ENCODE measurements at regions not wholly inside any gene's neighbourhood (a gene's known extent, or its start where the extent isn't known, plus 50 kb on each side); places are given as distances from the start of the nearest gene placed in this dataset.

- Histone ChIP-seq H3K4me3 (ENCODE audit: low read length) (no peak overlapping the region), H3K4me1 (ENCODE audit: control insufficient read depth, insufficient read depth, low read length) (no peaks in the 10 kb centered on the region), H3K27me3 (ENCODE audit: control insufficient read depth, insufficient read depth, low read length) (no peaks in the 10 kb centered on the region), H3K27ac (ENCODE audit: low read length) (no peak overlapping the region), H3K9me3 (ENCODE audit: control insufficient read depth, insufficient read depth, low read length) (no peaks in the 10 kb centered on the region), H3K36me3 (ENCODE audit: control insufficient read depth, insufficient read depth, low read length) (no peaks in the 10 kb centered on the region)
- Mint-ChIP-seq H3K36me3 (no peaks in the 10 kb centered on the region), H3K9me3 (peaks cover 4 to 5% of the 10 kb centered on the region in 2 donors), H3K27me3 (ENCODE audit: low read depth in 2 of 2) (peaks cover 10 to 21% of the 10 kb centered on the region in 2 donors), H3K4me3 (no peak overlapping the region), H3K27ac (no peak overlapping the region), H3K4me1 (no peaks in the 10 kb centered on the region)
- intact Hi-C loops (cut with micrococcal nuclease), result no loop called here
- 15% methylated on average over 2 of the region's 3 CpGs for WGBS (ENCODE audit: insufficient coverage)
- no peak for TF ChIP-seq CTCF (IDR thresholded peaks at IDR 0.05)
- no peak for ATAC-seq
- DNase-seq, result peak in 1 of 2 donors; percentile 12
Observed at GRCh38 chr20:58048096-58048702, 180.3 kb downstream of the ANKRD60 start.

GRCh38 chr20:58046311-58046710, 182.1 kb downstream of the ANKRD60 start:
- no peak overlapping the region for H3K4me3 ChIP-seq (ENCODE audit: low read length)
- Mint-ChIP-seq H3K9me3 (peaks cover 0 to 2% of the 10 kb centered on the region in 2 donors), H3K4me1 (no peaks in the 10 kb centered on the region), H3K36me3 (no peaks in the 10 kb centered on the region), H3K27me3 (ENCODE audit: low read depth in 2 of 2) (peaks cover 10 to 30% of the 10 kb centered on the region in 2 donors), H3K4me3 (no peak overlapping the region), H3K27ac (no peak overlapping the region)
- H3K27ac ChIP-seq (ENCODE audit: low read length), result no peak overlapping the region
- WGBS (ENCODE audit: insufficient coverage), result 79% methylated on average over 5 of the region's 5 CpGs
- no peaks in the 10 kb centered on the region for H3K27me3 ChIP-seq (ENCODE audit: control insufficient read depth, insufficient read depth, low read length)
- DNase-seq (no peak), ATAC-seq (no peak)
- intact Hi-C loops (cut with micrococcal nuclease), result no loop called here
- no peak for TF ChIP-seq CTCF (IDR thresholded peaks at IDR 0.05)
- no peaks in the 10 kb centered on the region for H3K9me3 ChIP-seq (ENCODE audit: control insufficient read depth, insufficient read depth, low read length)
- H3K4me1 ChIP-seq (ENCODE audit: control insufficient read depth, insufficient read depth, low read length), result no peaks in the 10 kb centered on the region
- H3K36me3 ChIP-seq (ENCODE audit: control insufficient read depth, insufficient read depth, low read length), result no peaks in the 10 kb centered on the region

GRCh38 chr20:58045579-58045978, 182.9 kb downstream of the ANKRD60 start:
- Mint-ChIP-seq H3K4me3 (no peak overlapping the region), H3K4me1 (no peaks in the 10 kb centered on the region), H3K27ac (no peak overlapping the region), H3K36me3 (no peaks in the 10 kb centered on the region), H3K9me3 (peaks cover 0 to 2% of the 10 kb centered on the region in 2 donors), H3K27me3 (ENCODE audit: low read depth in 2 of 2) (peaks cover 10 to 30% of the 10 kb centered on the region in 2 donors)
- Histone ChIP-seq H3K27ac (ENCODE audit: low read length) (no peak overlapping the region), H3K9me3 (ENCODE audit: control insufficient read depth, insufficient read depth, low read length) (no peaks in the 10 kb centered on the region), H3K27me3 (ENCODE audit: control insufficient read depth, insufficient read depth, low read length) (no peaks in the 10 kb centered on the region), H3K36me3 (ENCODE audit: control insufficient read depth, insufficient read depth, low read length) (no peaks in the 10 kb centered on the region), H3K4me3 (ENCODE audit: low read length) (no peak overlapping the region), H3K4me1 (ENCODE audit: control insufficient read depth, insufficient read depth, low read length) (no peaks in the 10 kb centered on the region)
- intact Hi-C loops (cut with micrococcal nuclease), result no loop called here
- WGBS (ENCODE audit: insufficient coverage), result 74% methylated on average over 7 of the region's 7 CpGs
- no peak for ATAC-seq
- no peak for TF ChIP-seq CTCF (IDR thresholded peaks at IDR 0.05)
- DNase-seq, result no peak

- H3K9me3 ChIP-seq (ENCODE audit: control insufficient read depth, insufficient read depth, low read length), result no peaks in the 10 kb centered on the region
- Mint-ChIP-seq H3K36me3 (no peaks in the 10 kb centered on the region), H3K4me3 (no peak overlapping the region), H3K4me1 (no peaks in the 10 kb centered on the region), H3K9me3 (peaks cover 0 to 2% of the 10 kb centered on the region in 2 donors), H3K27ac (no peak overlapping the region), H3K27me3 (ENCODE audit: low read depth in 2 of 2) (peaks cover 10 to 30% of the 10 kb centered on the region in 2 donors)
- no peak overlapping the region for H3K4me3 ChIP-seq (ENCODE audit: low read length)
- DNase-seq (no peak), ATAC-seq (no peak)
- no peak overlapping the region for H3K27ac ChIP-seq (ENCODE audit: low read length)
- H3K27me3 ChIP-seq (ENCODE audit: control insufficient read depth, insufficient read depth, low read length), result no peaks in the 10 kb centered on the region
- no peaks in the 10 kb centered on the region for H3K36me3 ChIP-seq (ENCODE audit: control insufficient read depth, insufficient read depth, low read length)
- no peak for TF ChIP-seq CTCF (IDR thresholded peaks at IDR 0.05)
- WGBS (ENCODE audit: insufficient coverage), result 82% methylated on average over 9 of the region's 9 CpGs
- no peaks in the 10 kb centered on the region for H3K4me1 ChIP-seq (ENCODE audit: control insufficient read depth, insufficient read depth, low read length)
- intact Hi-C loops (cut with micrococcal nuclease), result no loop called here
Observed at GRCh38 chr20:58044931-58045555, 183.4 kb downstream of the ANKRD60 start.

Measured in natural killer cell (primary cell).